ENCODE measurements at regions not wholly inside any gene's neighbourhood (a gene's known extent, or its start where the extent isn't known, plus 50 kb on each side); places are given as distances from the start of the nearest gene placed in this dataset.

GRCh38 chr1:58183286-58183685 is 363.2 kb downstream of the OMA1 start:
- TF ChIP-seq SIN3A (IDR thresholded peaks at IDR 0.05; ENCODE audit: low read depth) (no peak), EZH2 (IDR thresholded peaks at IDR 0.05) (no peak), RAD21 (IDR thresholded peaks at IDR 0.05; ENCODE audit: low read depth) (no peak), EGR1 (IDR thresholded peaks at IDR 0.05; ENCODE audit: low read depth) (no peak), POLR2AphosphoS5 (IDR thresholded peaks at IDR 0.05; ENCODE audit: low read depth, low read length) (no peak)
